Fibroblast of the conjunctiva (primary cell): ENCODE measurements at regions not wholly inside any gene's neighbourhood (a gene's known extent, or its start where the extent isn't known, plus 50 kb on each side); places are given as distances from the start of the nearest gene placed in this dataset.

Experiments used
- DNase-seq: peaks from one replicate; pipeline ENCODE4 v3.0.0-alpha.2; 2010; ENCODE audit warnings: low read depth

DNA sequence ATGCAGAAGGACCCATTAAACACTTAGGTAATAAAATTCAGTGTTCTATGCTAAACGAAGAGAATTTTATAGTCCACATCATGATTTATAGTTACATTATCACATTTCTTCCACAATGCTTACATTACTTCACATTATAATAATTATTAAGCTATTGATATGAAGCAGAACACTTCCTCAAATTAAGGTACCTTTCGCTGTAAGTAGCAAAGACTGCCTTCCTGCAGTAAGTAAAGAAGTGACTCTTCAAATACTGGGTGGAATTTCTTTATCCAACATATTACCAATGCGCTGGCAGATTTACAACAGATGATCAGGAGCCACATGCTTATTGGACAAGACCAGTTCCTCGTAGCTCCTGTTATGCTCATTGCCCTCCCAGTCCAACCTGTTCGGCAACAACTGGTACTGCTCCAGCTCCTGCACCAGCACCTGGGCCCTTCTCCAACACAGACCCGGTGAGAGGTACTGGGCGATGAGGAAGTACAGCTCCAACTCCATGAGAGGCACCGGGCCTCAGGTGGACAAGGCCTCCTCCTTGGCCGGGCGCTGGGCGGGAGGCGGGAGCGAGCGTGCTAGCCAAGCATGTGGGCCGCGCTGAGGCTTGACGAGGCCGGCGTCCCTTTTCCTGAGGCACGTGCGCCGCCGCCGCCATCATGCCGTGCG is 210.7 kb upstream of the ATP2B1 start:
- DNase-seq = no peak

DNA sequence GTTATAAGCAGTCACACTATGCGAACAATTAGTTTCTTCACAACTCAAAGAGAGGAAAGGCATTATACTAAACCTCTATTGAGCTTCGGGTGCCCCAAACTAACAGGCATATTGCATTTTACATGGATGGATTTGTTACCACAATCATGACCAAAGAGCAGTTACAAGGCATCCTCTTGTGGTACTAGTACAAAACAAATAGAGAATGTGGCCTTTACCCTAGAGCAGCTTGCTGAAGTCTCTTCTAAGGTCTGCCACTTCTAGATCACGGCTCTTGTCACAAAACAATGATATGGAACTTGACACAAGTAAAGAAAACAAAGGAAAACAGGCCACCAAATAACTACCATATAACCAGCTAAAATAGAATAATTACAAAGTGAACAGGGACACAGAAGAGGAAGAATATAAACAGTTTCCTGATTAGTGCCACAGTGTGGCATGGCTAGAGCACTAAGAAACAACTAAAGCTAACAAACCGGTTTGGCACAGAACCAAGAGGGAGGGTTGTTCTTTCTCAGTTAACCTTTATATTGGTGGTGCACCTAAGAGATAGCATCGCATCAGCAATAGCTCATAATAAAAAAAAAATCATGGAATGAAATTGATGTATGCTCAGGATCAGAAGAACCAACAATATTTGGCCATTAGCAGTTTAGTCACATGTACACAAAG is 209.7 kb upstream of the ATP2B1 start:
- DNase-seq = no peak

DNA sequence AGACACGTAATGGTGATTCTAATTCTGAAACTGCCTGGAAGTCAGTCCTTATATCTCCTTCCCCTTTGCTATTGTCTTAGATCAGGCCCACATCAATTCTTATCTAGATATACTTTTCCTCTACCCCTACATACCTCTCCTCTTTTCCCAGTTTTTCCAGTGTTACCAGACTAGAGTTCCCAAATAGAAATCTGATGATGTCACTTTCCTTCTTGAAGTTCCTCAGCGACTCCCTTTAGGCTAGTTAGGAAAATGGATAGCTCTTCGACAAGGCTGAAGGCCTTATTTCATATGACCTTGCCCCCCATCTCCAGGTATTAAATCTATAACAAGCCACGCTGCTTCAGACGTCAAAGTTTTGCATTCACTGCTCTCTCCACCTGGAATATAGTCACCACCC is 201.1 kb upstream of the ATP2B1 start:
- DNase-seq = no peak

DNA sequence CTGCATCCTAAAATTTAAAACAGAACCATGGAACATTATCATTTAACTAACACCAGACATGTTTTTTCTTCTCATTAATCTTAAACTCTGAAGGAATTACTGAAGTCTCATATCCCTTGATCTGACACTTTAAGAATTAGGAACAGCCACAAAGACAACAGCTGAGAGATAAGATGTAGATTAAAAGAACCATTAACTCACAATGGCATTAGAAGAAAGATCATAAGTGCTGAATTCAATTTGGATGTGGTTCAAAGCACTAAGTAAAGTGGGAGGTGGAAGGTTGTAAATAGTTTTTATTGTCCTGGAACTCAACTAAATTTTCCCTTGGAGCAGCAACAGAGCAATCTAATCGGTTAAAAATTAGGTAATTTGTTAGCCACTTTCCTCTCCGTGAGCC is 199.0 kb upstream of the ATP2B1 start:
- no peak for DNase-seq

DNA sequence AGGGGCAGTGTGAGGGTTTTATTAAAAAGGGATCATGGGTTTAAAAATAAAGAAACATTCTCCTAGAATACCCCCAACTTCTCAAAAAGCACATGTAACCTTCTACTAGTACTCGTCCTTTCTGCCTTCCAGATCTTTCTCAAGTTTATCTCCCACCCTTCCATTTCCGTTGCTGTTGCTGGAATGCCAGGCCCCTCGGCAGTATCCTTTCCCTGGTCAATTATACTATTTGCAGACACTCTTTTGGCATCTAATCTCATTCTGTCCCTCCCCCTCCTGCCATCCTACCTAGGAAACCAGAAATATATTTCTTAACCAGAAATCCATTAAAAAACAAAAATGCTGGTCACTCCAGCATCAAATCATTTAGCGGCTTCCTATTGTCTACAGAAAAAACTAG is 198.2 kb upstream of the ATP2B1 start:
- no peak for DNase-seq

DNA sequence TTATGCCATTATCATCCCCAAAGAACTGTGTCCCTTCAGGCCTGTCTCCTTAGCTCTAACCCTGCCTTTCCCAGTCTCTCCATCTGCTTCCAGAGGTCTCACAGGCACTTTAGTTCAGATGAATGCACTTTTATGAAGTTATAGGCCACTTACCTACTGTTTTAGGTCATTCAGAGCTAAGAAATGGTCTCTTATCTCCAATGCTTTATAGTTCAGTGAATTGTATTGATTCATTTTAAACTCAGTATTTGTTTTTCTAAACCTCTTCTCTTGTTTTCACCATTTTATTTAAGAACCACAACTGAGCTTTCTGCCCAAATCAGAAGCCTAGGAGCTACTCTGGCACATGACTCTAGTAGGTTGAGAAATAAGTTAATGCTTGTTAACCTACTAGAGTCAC is 197.5 kb upstream of the ATP2B1 start:
- no peak for DNase-seq

DNA sequence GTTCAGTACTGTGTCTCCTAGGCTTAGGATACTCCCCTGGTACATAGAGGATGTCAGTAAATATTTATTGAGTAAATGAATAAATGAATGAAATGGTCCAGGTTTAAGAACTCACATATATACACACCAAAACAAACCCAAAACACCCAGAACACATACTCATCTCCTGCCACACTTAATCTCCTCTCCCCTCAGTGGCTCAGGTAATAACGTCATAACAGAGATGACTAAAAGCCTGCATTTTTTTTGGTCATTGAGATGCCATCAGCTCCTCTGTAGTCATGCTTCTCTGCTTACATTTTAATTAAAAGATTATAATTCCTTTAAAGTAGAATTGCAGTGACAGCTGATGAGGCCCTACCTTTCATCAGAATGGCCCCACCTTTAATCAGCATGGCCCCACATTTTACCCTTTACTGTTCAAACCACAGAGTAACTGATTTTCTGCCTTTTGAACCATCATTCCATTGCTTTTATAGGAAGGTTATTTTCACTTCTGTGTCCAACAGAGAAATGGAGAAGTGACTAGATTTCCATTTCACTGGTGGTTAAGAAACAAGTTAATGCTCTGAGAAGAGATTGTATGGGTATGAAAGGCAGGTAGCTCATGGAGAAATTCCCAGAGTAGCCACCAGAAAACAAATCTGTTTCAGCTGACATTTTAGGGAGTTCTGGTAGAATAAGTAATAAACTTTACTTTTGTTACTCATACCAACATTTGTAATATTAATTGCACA is 193.4 kb upstream of the ATP2B1 start:
- no peak for DNase-seq

DNA sequence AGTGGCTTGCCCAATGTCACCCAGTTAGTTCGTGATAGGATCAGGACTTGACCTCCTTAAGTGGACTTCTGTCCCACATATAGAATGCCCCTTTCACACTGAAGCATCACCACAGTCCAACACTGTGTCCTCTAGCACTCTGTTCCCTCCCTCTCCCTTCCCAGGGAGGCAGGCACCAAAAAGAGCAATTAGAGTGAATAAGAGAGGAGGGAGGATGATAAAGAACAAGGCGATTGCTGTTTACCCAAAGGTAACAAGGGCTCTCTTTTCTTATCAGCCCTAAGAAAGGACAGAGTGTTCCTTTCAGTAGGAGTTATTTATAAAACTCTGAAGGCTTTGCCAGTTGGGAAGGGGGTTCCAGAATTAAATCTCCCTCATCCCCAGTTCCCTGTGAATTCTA is 192.7 kb upstream of the ATP2B1 start:
- no peak for DNase-seq

DNA sequence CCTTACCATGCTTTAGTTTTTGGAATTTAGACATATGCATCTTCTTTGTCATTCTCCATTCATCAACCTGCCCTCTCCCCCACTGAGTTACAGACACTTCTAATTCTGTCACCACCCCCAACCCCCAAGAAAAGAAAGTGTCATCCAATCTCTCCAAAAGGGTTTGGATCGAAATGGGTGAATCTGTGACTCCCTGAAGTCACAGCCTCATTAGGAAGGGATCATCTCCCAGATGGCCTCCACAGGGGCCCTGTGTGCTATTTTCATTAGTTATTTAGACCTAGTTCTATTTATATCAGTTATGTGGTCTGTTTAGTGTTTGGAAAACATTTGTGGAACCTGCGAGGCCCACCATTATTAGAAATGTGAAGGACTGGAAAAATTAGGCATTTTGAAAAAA is 191.0 kb upstream of the ATP2B1 start:
- no peak for DNase-seq

DNA sequence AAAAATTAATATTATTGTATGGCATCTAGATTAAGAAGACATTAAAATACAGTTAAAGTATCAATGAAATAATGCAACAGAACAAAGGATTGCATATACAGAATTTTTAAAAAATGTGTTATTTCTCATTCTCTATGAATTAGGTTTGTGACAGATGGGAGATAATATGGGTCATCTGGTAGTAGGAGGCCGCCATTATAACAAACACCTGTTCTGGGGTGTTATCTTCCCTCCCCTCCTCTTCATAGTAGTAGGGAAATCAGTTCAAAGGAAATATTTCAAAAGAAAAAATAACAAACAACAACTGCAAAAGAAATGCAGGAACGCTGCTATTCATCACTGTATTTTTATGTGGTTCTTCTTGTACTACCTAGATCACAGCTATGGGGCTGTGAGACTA is 187.0 kb upstream of the ATP2B1 start:
- no peak for DNase-seq

DNA sequence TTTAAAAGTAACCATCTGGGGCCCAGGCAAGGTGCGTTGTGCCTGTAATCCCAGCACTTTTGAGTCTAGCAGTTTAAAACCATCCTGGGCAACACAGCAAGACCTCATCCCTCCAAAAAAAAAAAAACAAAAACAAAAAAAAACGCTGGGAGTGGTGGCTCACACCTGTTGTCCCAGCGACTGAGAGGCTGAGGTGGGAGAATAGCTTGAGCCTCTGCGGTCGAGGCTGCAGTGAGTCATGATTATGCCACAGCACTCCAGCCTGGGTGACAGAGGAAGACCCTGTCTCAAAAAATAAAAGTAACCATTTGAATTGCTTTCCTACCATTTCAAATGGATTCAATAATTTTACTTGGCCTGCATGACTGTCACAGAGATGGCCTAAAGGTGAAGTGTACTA is 186.5 kb upstream of the ATP2B1 start:
- no peak for DNase-seq

DNA sequence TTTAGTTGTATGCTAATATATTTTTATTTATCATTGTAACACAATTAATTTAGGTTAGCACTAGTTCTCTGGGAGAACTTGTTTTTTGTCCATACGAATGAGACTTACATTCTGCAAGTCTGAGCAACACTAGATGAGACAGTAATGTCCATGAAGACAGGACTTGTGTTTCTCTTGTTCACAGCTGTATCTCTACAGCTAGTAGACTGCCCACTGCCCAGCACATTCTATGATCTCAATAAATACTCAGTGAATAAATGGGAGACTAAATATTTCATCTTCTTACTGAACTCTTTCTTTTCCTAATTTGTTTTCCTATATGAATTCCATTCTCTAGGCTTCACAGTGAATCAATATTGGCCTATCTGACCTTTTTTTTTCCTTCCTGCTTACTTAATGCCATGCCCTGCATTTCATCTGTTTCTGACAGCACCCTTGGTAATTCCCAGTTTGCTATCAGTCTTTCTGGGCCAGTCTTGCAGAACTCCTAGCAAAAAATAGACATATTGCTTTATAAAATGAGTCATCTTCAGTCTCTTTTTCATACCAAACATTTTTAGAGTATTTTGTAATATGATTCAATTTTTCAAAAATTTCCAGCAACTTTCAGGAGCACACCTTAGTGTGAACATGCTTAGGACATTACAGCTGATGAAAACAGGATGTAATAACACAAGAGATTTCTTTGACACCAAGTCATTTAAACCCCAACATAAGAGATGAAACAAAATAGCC is 185.5 kb upstream of the ATP2B1 start:
- DNase-seq = peak; percentile 36

DNA sequence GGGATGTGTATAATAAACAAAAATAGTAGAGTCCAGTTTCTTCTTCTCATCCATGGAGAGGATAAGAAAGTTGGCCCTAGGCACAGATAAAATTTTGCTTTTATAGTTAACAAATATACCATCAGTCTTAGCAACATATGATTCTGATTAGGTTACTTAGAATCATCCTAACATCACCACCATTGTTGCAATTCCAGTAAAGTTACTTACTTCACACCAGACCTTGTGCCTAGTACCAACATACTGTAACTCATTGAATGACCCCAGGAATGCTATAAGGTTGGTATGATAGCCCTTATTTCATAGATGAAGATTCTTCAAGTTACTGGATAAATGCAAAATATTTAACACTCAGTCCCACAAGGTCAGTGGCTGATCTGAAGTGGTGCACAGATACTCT is 183.8 kb upstream of the ATP2B1 start:
- no peak for DNase-seq

DNA sequence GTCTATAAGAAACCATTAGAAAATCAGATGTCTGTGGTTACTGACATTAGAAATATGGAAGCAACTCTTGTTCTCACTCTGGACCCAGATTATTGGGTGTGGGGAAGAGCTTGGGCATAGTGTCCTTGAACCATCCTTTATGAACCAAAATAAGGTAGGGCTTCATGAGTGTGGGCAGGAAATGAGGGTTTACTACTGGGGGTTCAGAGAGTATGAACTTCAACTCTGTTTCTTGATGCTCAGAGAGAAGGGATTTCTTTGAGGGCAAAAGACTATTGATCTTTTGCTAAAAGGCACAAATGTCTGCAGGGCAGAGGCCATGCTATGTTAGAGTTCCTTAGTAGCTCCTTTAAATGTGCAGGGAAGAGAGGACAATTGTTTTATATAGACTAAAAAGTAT is 183.3 kb upstream of the ATP2B1 start:
- DNase-seq = no peak

DNA sequence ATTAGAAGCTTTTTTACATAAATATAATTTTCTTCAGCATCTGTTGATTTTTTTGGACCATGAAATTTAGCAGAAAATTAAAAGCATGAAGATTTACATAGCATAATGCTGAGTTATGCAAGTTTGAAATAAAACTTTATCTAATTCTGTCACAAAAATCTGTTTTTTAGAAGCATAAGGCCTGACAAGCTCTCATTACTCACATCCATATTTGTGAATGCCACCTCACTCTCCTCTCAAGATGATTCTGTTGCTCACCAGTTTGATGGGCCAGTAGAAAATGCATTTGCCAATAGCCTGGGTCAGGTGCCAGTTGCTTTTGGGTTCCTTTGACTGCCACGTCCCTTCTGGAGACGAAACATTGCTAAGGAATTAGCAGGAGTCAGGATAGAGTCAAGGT is 181.5 kb upstream of the ATP2B1 start:
- no peak for DNase-seq

DNA sequence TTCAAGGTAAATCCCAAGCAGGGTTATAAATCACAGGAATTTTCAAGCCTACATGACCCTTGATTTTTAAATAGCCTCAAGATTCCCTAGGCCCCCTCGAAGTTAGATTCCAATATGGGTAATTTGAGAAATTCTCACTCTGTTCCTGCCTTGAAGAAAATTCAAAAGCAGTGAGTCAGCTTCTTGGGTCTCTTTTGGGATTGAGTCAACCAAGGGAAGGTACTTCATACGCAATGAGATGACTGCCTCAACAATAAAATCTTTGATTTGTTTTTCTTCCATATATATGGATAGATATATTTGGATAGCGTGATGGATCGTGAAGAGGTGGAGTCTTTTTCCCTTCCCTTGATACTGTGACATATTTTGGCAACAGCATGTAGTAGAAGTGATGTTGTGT is 180.4 kb upstream of the ATP2B1 start:
- no peak for DNase-seq

DNA sequence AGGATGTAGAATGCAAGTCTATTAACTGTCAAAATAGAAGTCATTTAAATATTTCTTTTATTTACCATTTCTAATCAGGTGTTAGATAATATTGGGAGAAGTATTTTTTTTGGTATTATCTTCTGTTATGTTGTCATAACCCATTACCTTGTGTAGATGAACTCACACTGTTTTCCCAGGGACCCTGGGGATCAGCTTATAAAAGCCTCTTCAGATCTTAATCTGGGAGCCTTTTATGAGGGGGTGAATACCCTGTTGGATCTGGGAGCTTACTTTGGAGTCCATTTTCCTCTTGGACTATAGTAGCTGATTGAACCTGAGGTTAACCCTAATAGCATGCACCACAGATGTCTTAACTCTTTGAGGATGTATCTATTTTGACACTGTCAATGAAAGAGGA is 176.3 kb upstream of the ATP2B1 start:
- no peak for DNase-seq

DNA sequence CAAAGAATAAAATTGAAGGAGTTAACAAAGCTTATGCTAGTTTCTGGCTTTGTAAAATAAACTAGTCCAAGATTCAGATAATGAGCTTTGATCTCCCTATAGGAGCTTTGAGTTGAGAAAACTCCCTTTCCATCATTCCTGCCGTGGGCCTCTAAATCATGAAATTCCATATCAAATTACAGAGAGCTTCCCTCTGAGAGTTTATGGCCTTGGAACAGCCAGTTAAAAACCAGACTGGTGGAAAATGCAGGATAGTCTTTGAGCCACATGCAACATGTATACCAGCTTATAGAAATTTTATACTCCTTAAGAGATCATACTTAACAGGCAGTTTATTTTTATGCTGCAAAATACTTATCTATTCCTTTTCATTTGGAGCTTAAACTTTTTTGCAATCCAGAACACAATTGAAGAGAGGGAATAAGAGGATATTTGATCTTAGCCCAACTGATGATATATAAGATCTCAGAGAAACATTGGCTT is 175.8 kb upstream of the ATP2B1 start:
- no peak for DNase-seq

DNA sequence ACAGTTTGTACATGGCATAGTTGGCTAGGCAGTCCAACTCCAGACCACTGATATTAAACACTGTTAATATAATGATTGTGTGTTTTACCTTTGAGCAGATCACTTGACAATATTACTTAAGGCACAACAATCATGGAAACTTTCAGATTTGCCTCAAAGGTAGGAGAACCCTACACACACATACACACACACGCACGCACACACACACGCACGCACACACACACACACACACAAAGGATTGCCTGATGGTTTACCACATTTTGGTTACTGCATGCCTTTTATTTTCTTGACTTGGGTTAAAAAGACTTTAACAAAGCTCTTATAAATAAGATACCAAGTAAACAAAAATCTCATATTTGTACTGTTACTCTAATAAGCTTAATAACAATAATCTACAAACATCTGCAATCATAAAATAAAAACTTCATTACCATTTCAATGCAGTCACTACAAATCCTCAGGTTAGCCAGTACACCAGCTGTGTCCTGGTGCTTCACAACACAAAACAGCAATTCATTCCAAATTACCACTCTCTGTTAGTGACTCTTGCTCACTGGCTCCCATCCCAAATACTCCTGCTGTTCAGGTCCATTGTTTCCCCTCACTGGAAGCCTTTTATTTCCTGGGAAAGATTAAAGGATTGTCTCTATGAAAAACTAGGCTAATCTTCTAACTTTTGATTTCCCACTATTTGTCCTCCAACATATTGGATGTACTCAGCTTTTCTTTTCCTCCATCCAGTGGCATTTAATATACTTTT is 175.2 kb upstream of the ATP2B1 start:
- no peak for DNase-seq

DNA sequence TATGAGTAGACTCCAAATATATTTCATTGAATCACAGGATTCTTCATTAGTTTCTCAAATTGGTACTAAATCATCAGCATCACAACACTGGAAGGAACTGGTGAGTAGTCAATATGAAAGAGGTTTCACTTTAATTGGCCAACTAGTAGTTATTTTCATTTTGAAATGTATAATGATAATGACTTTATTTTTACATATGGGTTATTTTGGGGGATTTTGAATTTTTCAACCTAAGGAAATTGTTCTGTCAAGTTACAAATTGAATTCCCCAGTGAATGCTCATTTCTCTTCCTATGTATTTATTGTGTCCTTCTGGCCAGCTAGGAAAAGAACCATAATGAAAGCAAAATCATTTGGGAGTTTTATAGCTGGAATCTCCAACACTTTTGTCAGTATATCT is 174.2 kb upstream of the ATP2B1 start:
- no peak for DNase-seq

DNA sequence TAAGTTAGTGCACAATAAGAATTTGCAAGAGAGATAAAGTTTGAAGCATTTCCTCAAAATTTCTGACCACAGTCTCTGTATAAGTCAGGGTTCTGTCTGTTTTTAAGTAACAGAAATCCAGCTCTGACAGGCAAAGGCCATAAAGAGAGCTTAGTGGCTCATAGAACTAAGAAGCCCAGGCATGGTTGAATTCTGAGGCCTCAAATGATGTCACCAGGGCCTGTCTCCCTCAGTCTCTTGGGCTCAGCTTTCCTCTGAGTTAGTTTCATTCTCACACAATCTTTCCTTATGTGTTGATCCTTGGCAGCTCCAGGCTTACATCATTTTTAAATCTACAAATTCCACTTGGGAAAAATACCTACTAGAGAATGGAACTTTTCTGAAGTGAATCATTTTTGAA is 173.4 kb upstream of the ATP2B1 start:
- DNase-seq = no peak
